Ishikawa (cell line): ENCODE measurements at regions not wholly inside any gene's neighbourhood (a gene's known extent, or its start where the extent isn't known, plus 50 kb on each side); places are given as distances from the start of the nearest gene placed in this dataset.

ENCODE experiments used
- EGR1 ChIP-seq: IDR thresholded peaks from 2 replicates; pipeline ENCODE4 v1.6.1; 2012
- EP300 ChIP-seq: IDR thresholded peaks from 2 replicates; pipeline ENCODE4 v1.6.1; 2012; ENCODE audit warnings: borderline replicate concordance
- NFIC ChIP-seq: IDR thresholded peaks from 2 replicates; pipeline ENCODE4 v1.6.1; 2012
- TAF1 ChIP-seq: IDR thresholded peaks from 2 replicates; pipeline ENCODE4 v1.6.1; 2012; ENCODE audit warnings: low read depth, mild to moderate bottlenecking
- TEAD4 ChIP-seq: IDR thresholded peaks from 2 replicates; pipeline ENCODE4 v1.6.1; 2012
- YY1 ChIP-seq: IDR thresholded peaks from 2 replicates; pipeline ENCODE4 v1.6.1; 2012; ENCODE audit warnings: low read depth
- TF ChIP-seq, protein P1 (sequence below): IDR thresholded peaks from 2 replicates; pipeline ENCODE4 v1.6.1; 2012

DNA sequence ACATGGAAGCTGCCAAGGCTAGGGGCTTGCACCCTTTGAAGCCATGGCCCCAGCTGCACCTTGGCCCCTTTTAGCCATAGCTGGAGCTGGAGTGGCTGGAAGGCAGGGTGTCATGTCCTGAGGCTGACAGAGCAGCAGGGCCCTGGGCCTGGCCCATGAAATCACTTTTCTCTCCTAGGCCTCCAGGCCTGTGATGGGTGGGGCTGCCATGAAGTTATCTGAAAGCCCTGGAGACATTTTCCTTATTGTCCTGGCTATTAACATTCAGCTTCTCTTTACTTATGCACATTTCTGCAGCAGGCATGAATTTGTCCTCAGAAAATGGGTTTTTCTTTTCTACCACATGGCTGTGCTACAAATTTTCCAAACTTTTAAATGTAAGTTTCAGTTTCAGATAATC is 106.9 kb upstream of the ELMO1 start:
- TF ChIP-seq, protein P1, sequence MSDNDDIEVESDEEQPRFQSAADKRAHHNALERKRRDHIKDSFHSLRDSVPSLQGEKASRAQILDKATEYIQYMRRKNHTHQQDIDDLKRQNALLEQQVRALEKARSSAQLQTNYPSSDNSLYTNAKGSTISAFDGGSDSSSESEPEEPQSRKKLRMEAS: no peak
- no peak for TF ChIP-seq TEAD4
- TF ChIP-seq NFIC: no peak
- no peak for TF ChIP-seq EGR1
- TF ChIP-seq TAF1: no peak
- no peak for TF ChIP-seq YY1
- TF ChIP-seq EP300: no peak
